Body of pancreas (tissue), 4 donors: ENCODE measurements at regions not wholly inside any gene's neighbourhood (a gene's known extent, or its start where the extent isn't known, plus 50 kb on each side); places are given as distances from the start of the nearest gene placed in this dataset.

Source experiments
- CTCF ChIP-seq, 7 experiments: fragments of 450-650 bp in 4 of 7; fragments of 200-600 bp in 3 of 7; sonication (generic) in 3 of 7; IDR thresholded peaks; one replicate each; pipeline ENCODE4 v1.5.1; 2016 to 2019; ENCODE audit warnings: antibody characterized with exemption in 7 of 7
- POLR2A ChIP-seq, 3 donors: fragments of 450-650 bp; IDR thresholded peaks; one replicate each; pipeline ENCODE4 v1.6.1; 2016; ENCODE audit warnings: antibody characterized with exemption in 3 of 3, mild to moderate bottlenecking in 2 of 3

- TF ChIP-seq CTCF (IDR thresholded peaks at IDR 0.05) (no peak), POLR2A (IDR thresholded peaks at IDR 0.05) (no peak)
Measured at GRCh38 chr11:69907611-69908010, 88.4 kb upstream of the FGF3 start.
